ENCODE measurements at regions not wholly inside any gene's neighbourhood (a gene's known extent, or its start where the extent isn't known, plus 50 kb on each side); places are given as distances from the start of the nearest gene placed in this dataset.
A peak's percentile ranks its signal among the peaks of the same experiment; 100 is the strongest.
"Not testable (repeated sequence)": the region's sequence is repeated elsewhere in the genome, so short reads cannot be mapped to it uniquely, and the experiment has no call there.

DNA sequence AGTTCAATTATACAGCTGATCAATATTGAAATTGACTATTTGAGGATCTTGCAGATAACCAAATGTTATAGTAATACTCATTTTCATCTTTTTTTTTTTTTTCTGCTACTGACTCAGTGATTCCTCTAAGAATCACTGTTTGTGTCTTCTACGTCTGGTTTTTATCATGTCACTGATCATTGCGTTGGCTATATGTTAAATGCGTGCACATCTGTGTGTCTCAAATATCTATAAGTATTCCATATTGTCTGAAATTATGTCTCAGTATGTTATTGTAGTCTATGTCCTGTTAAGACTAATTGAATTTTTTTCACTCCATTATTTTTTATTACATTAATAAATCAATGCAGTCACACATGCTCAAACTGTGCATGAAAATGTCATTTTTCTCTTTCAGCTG lies 200.5 kb downstream of the PCDH20 start:
- Histone ChIP-seq H3K9me3 (no peaks in the 10 kb centered on the region), H3K27ac (no peak overlapping the region), H3K4me1 (no peaks in the 10 kb centered on the region), H3K9ac (ENCODE audit: low read depth in 2 of 2, low read length in 2 of 2) (no peak overlapping the region), H3K36me3 (no peaks in the 10 kb centered on the region), H3K4me3 (no peak overlapping the region), H3K27me3 (no peaks in the 10 kb centered on the region)
- TF ChIP-seq, protein P1, sequence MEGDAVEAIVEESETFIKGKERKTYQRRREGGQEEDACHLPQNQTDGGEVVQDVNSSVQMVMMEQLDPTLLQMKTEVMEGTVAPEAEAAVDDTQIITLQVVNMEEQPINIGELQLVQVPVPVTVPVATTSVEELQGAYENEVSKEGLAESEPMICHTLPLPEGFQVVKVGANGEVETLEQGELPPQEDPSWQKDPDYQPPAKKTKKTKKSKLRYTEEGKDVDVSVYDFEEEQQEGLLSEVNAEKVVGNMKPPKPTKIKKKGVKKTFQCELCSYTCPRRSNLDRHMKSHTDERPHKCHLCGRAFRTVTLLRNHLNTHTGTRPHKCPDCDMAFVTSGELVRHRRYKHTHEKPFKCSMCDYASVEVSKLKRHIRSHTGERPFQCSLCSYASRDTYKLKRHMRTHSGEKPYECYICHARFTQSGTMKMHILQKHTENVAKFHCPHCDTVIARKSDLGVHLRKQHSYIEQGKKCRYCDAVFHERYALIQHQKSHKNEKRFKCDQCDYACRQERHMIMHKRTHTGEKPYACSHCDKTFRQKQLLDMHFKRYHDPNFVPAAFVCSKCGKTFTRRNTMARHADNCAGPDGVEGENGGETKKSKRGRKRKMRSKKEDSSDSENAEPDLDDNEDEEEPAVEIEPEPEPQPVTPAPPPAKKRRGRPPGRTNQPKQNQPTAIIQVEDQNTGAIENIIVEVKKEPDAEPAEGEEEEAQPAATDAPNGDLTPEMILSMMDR (IDR thresholded peaks at IDR 0.05), result no peak
- DNase-seq, result no peak
- intact Hi-C loops (cut with DNase I), result no loop called here

DNA sequence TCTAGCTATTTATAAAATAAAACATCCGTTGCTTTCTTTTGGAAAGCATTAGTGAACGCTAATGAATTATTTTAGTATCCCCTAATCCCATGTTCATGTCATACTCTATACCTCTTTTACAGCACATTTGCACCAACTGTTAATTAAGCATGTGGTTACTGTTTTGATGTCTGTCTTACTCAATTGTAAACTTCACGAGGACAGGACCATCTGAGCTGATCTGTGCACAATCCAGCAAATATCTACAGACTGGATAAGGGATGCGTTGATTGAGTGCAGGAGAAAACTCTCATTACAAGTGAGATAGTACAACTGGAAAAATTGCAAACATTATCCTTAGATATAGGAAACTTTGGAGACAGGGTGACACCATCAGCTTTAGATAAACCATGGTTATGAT lies 201.1 kb downstream of the PCDH20 start:
- no peaks in the 10 kb centered on the region for H3K36me3 ChIP-seq
- H3K4me3 ChIP-seq, result no peak overlapping the region
- H3K9ac ChIP-seq (ENCODE audit: low read depth in 2 of 2, low read length in 2 of 2), result no peak overlapping the region
- no peak for DNase-seq
- H3K27ac ChIP-seq, result no peak overlapping the region
- H3K4me1 ChIP-seq, result no peaks in the 10 kb centered on the region
- TF ChIP-seq, protein P1 (IDR thresholded peaks at IDR 0.05), result no peak
- H3K9me3 ChIP-seq, result no peaks in the 10 kb centered on the region
- no peaks in the 10 kb centered on the region for H3K27me3 ChIP-seq
- intact Hi-C loops (cut with DNase I), result no loop called here

DNA sequence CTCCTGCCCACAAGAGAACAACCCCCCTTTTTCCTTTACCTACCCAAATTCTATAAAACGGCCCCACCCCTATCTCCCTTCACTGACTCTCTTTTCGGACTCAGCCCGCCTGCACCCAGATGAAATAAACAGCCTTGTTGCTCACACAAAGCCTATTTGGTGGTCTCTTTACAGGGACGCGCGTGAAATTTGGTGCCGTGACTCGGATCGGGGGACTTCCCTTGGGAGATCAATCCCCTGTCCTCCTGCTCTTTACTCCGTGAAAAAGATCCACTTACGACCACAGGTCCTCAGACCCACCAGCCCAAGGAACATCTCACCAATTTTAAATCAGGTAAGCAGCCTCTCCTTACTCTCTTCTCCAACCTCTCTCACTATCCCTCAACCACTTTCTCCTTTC lies 209.8 kb downstream of the PCDH20 start:
- H3K4me1 ChIP-seq; H3K9ac ChIP-seq (ENCODE audit: low read depth in 2 of 2, low read length in 2 of 2); H3K9me3 ChIP-seq; H3K27ac ChIP-seq; H3K36me3 ChIP-seq; H3K27me3 ChIP-seq; H3K4me3 ChIP-seq; intact Hi-C loops (cut with DNase I); DNase-seq: not testable (repeated sequence)

DNA sequence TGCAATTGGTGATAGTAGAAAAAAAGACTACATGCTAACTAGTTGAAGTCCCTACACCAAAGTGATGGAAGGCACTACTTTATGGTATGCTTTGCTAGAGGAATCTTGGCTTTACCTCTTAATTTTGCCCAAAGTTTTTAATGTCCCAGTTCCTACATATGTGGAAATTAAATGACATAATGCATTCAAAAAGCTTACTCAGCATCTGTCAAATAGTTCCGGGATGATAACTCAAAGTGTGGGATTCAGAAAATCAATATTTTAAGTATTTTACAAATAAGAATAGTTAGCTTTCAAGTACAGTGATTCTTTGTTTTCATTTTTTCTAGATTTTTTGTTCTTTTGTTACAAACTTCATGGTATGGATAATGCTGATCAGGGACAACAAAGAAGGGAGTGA lies 211.6 kb downstream of the PCDH20 start:
- no peak for DNase-seq
- intact Hi-C loops (cut with DNase I), result no loop called here
- H3K4me3 ChIP-seq, result no peak overlapping the region

DNA sequence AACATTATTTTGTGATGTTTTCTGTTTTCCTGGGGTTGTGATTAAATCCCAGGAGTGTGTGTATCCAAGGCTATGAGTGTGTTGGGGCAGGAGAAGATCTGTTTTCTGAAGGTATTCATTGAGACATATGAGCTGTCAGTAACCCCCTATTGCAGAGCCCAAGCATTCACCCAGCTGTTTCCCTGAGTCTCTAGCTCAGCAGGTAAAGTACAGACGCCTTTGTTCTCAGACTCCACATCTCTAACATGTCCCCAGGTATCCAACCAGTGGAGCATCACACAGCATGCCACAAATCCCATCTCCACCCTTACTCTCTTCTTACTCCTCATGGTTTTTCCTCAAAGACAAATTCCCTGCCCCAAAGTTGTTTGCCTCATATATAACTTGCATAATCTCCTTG lies 213.6 kb downstream of the PCDH20 start:
- H3K36me3 ChIP-seq, result no peaks in the 10 kb centered on the region
- TF ChIP-seq, protein P1 (IDR thresholded peaks at IDR 0.05), result no peak
- H3K4me1 ChIP-seq, result no peaks in the 10 kb centered on the region
- no peak overlapping the region for H3K4me3 ChIP-seq
- H3K27me3 ChIP-seq, result no peaks in the 10 kb centered on the region
- no peak overlapping the region for H3K27ac ChIP-seq
- intact Hi-C loops (cut with DNase I), result no loop called here
- no peak overlapping the region for H3K9ac ChIP-seq (ENCODE audit: low read depth in 2 of 2, low read length in 2 of 2)
- DNase-seq, result no peak
- no peaks in the 10 kb centered on the region for H3K9me3 ChIP-seq

More for the DNA sequence above, 211.6 kb downstream of the PCDH20 start:
- Histone ChIP-seq H3K4me1 (no peaks in the 10 kb centered on the region), H3K27ac (no peak overlapping the region), H3K9me3 (no peaks in the 10 kb centered on the region), H3K9ac (ENCODE audit: low read depth in 2 of 2, low read length in 2 of 2) (no peak overlapping the region), H3K36me3 (no peaks in the 10 kb centered on the region), H3K27me3 (no peaks in the 10 kb centered on the region)
- TF ChIP-seq, protein P1 (IDR thresholded peaks at IDR 0.05), result no peak

DNA sequence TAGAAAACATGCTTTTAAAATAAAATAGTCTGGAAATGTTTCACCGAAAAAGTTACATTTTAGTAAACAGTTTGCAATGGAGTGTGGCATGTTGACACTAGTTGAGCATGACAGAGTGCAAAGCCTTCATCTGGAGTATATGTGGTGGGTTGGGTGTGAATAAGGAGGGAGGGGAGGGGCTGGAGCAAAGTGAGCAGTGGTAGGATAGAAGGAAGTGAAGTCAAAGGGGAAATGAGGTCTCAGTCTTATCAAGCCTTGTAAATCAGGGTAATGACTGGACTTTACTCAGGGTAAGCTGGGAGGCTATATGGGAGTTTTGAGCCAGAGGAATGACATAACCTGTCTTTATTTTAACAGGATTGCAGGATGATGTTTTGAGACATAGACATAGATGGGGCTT lies 222.8 kb downstream of the PCDH20 start:
- H3K36me3 ChIP-seq, result no peaks in the 10 kb centered on the region

More for the DNA sequence above, 222.8 kb downstream of the PCDH20 start:
- TF ChIP-seq, protein P1 (IDR thresholded peaks at IDR 0.05), result no peak
- no peaks in the 10 kb centered on the region for H3K9me3 ChIP-seq
- H3K4me1 ChIP-seq, result peaks cover 4% of the 10 kb centered on the region
- H3K4me3 ChIP-seq, result no peak overlapping the region
- no peak overlapping the region for H3K9ac ChIP-seq (ENCODE audit: low read depth in 2 of 2, low read length in 2 of 2)
- intact Hi-C loops (cut with DNase I), result no loop called here
- no peak overlapping the region for H3K27ac ChIP-seq
- peak; percentile 61 for DNase-seq
- H3K27me3 ChIP-seq, result no peaks in the 10 kb centered on the region

Data from colonic mucosa (tissue), 4 donors.